ENCODE measurements at regions not wholly inside any gene's neighbourhood (a gene's known extent, or its start where the extent isn't known, plus 50 kb on each side); places are given as distances from the start of the nearest gene placed in this dataset.
"Not testable (repeated sequence)": the region's sequence is repeated elsewhere in the genome, so short reads cannot be mapped to it uniquely, and the experiment has no call there.

DNA sequence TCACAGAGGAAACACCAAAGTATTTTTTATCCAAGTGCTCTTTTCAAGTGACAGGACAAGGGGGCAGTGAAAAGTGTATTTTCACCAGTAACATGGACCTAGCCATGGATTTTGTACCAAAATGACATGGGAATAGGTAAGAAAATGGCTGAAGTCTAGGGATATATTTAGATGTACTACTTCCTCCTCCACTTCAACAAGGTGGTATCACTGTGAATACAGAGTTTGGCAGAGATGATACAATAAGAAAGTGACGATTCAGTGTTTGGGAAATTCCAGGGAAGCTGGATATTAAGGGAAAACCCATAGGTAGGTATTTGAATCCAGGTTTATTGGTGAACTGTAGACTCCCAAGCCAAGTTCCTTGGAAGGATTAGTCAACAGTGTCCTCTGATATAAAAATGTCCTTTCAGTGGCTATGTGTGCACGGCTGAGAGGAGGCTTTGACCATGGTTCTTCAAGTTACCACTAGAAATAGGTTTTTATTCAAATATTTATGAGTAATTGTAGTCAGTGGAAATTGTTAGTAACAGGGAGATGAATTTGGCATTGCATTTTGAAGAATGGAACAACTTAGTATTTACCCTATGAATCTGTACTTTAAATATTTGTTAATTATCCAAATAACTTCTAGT lies 356.0 kb upstream of the CITED2 start:
- H3K36me3 Mint-ChIP-seq (ENCODE audit: low read depth): no peaks in the 10 kb centered on the region
- peaks cover 9% of the 10 kb centered on the region for H3K4me1 Mint-ChIP-seq (ENCODE audit: low read depth)
- H3K9me3 Mint-ChIP-seq: peaks cover 2% of the 10 kb centered on the region
- no peaks in the 10 kb centered on the region for H3K27me3 Mint-ChIP-seq
- intact Hi-C loops (cut with micrococcal nuclease): no loop called here
- H3K27ac Mint-ChIP-seq: no peak overlapping the region
- H3K4me3 Mint-ChIP-seq: no peak overlapping the region

GRCh38 chr6:139728876-139729427 lies 354.5 kb upstream of the CITED2 start:
- Mint-ChIP-seq H3K36me3 (ENCODE audit: low read depth) (no peaks in the 10 kb centered on the region), H3K27ac (no peak overlapping the region), H3K9me3 (peaks cover 10% of the 10 kb centered on the region), H3K4me3 (no peak overlapping the region), H3K4me1 (ENCODE audit: low read depth) (peaks cover 9% of the 10 kb centered on the region), H3K27me3 (no peaks in the 10 kb centered on the region)
- intact Hi-C loops (cut with micrococcal nuclease): no loop called here

- intact Hi-C loops (cut with micrococcal nuclease); H3K4me3 Mint-ChIP-seq; H3K4me1 Mint-ChIP-seq (ENCODE audit: low read depth); H3K27me3 Mint-ChIP-seq; H3K36me3 Mint-ChIP-seq (ENCODE audit: low read depth); H3K27ac Mint-ChIP-seq; H3K9me3 Mint-ChIP-seq: not testable (repeated sequence)
Measured at GRCh38 chr6:139726272-139726671, 351.8 kb upstream of the CITED2 start.

GRCh38 chr6:139722530-139722929 lies 348.1 kb upstream of the CITED2 start:
- Mint-ChIP-seq H3K27ac (no peak overlapping the region), H3K9me3 (peaks cover 19% of the 10 kb centered on the region), H3K4me1 (ENCODE audit: low read depth) (no peaks in the 10 kb centered on the region), H3K4me3 (no peak overlapping the region), H3K36me3 (ENCODE audit: low read depth) (peaks cover 6% of the 10 kb centered on the region), H3K27me3 (no peaks in the 10 kb centered on the region)
- intact Hi-C loops (cut with micrococcal nuclease): no loop called here

- H3K36me3 Mint-ChIP-seq (ENCODE audit: low read depth): peaks cover 6% of the 10 kb centered on the region
- no peak overlapping the region for H3K4me3 Mint-ChIP-seq
- peaks cover 19% of the 10 kb centered on the region for H3K9me3 Mint-ChIP-seq
- no peak overlapping the region for H3K27ac Mint-ChIP-seq
- H3K4me1 Mint-ChIP-seq (ENCODE audit: low read depth): no peaks in the 10 kb centered on the region
- intact Hi-C loops (cut with micrococcal nuclease): no loop called here
- no peaks in the 10 kb centered on the region for H3K27me3 Mint-ChIP-seq
Measured at GRCh38 chr6:139721954-139722353, 347.5 kb upstream of the CITED2 start.

DNA sequence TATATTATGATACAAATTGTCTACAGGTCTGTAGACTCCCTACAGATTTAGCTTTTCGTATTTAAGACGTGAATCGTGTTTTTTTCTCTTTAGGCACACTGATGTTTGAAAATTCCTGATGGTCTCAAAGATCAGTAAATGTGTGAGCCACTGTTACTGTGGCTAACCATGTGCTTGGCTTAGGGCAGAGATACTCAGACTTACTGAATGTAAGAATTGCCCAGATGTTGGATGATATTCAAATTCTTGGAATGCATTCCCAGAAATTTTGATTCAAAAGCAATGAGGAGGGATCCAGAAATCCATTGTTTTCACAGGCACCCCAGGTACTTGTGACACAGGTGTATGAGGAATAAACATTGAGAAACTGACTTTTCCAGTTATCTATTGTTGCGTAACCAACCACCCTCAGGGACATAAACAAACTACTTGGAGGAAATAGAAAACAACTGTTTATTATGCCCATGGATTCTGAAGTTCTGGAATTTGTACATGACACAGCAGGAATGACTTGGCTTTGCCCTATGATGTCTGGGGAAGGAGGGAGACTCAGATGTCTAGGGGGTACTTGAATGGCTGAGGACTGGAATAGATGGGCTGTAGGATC lies 339.6 kb upstream of the CITED2 start:
- Mint-ChIP-seq H3K27ac (no peak overlapping the region), H3K4me1 (ENCODE audit: low read depth) (peaks cover 14% of the 10 kb centered on the region), H3K4me3 (no peak overlapping the region), H3K9me3 (no peaks in the 10 kb centered on the region), H3K27me3 (no peaks in the 10 kb centered on the region), H3K36me3 (ENCODE audit: low read depth) (no peaks in the 10 kb centered on the region)
- intact Hi-C loops (cut with micrococcal nuclease): no loop called here

DNA sequence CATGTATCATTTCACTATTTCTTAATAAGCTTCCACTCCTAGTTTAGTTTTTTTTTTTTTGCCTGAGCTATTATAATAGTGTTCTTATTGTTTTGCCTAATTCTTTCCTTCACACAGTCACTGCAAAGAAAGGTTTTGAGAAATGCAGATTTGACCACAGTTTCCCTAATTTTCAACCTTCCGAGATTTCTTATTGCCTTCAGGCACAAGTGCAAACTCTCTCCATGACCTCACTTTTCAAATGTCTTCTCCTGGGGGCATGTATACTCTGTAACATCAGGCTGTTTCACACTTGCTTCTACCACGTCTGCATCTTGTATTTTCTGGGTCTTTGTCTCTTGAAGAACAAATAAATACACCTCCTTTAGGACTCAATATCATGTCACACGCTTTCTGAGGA lies 339.0 kb upstream of the CITED2 start:
- H3K27me3 Mint-ChIP-seq: no peaks in the 10 kb centered on the region
- H3K27ac Mint-ChIP-seq: no peak overlapping the region
- H3K4me3 Mint-ChIP-seq: no peak overlapping the region
- no peaks in the 10 kb centered on the region for H3K36me3 Mint-ChIP-seq (ENCODE audit: low read depth)
- no peaks in the 10 kb centered on the region for H3K9me3 Mint-ChIP-seq
- intact Hi-C loops (cut with micrococcal nuclease): no loop called here
- H3K4me1 Mint-ChIP-seq (ENCODE audit: low read depth): peaks cover 14% of the 10 kb centered on the region

DNA sequence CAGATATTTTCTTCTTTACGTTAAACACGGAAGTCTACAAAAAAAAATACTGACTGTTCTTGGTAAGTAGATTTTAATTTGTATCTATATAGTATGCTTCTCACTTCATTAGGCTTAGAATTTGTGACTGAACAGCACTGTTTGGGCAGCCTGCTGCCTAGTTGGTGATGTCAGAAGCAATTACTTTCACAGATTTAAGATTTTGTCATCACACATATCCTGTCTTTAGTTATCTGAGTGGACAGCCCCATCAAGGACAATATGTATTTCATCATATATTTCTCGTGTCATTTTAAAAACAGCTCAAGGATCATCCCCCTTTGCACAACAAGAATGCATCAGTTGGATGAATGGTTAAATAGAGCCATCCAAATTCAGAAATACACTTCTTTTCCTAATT lies 338.4 kb upstream of the CITED2 start:
- no peaks in the 10 kb centered on the region for H3K27me3 Mint-ChIP-seq
- intact Hi-C loops (cut with micrococcal nuclease): no loop called here
- H3K27ac Mint-ChIP-seq: no peak overlapping the region
- no peaks in the 10 kb centered on the region for H3K36me3 Mint-ChIP-seq (ENCODE audit: low read depth)
- H3K4me1 Mint-ChIP-seq (ENCODE audit: low read depth): peaks cover 14% of the 10 kb centered on the region
- H3K4me3 Mint-ChIP-seq: no peak overlapping the region
- no peaks in the 10 kb centered on the region for H3K9me3 Mint-ChIP-seq

- Mint-ChIP-seq H3K9me3 (no peaks in the 10 kb centered on the region), H3K27me3 (no peaks in the 10 kb centered on the region), H3K4me3 (no peak overlapping the region), H3K36me3 (ENCODE audit: low read depth) (no peaks in the 10 kb centered on the region), H3K4me1 (ENCODE audit: low read depth) (peaks cover 14% of the 10 kb centered on the region), H3K27ac (no peak overlapping the region)
- intact Hi-C loops (cut with micrococcal nuclease): no loop called here
Measured at GRCh38 chr6:139711804-139712585, 337.5 kb upstream of the CITED2 start.

DNA sequence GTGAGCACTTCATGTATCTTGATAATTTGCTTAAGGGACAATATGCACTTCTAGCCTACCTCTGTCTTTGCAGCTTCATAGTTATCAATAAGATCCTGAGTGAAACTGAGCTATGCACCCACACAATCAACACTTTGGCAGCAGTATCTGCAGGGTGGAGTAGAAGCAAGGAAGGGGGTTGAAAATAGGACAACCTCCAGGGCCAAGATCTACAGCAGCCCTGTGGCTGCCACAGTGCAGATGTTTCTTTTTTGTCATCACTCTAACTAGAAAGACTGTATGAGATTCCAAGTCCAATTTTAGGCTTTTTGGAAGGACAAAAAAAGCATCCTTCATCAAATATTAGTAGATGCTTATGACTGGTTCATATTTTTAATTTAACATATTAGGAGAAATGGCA lies 336.1 kb upstream of the CITED2 start:
- Mint-ChIP-seq H3K27ac (no peak overlapping the region), H3K9me3 (peaks cover 5% of the 10 kb centered on the region), H3K27me3 (no peaks in the 10 kb centered on the region), H3K36me3 (ENCODE audit: low read depth) (no peaks in the 10 kb centered on the region), H3K4me3 (no peak overlapping the region), H3K4me1 (ENCODE audit: low read depth) (peaks cover 14% of the 10 kb centered on the region)
- intact Hi-C loops (cut with micrococcal nuclease): no loop called here

- H3K27ac Mint-ChIP-seq: no peak overlapping the region
- H3K36me3 Mint-ChIP-seq (ENCODE audit: low read depth): no peaks in the 10 kb centered on the region
- no peaks in the 10 kb centered on the region for H3K27me3 Mint-ChIP-seq
- H3K4me3 Mint-ChIP-seq: no peak overlapping the region
- intact Hi-C loops (cut with micrococcal nuclease): no loop called here
- peaks cover 11% of the 10 kb centered on the region for H3K4me1 Mint-ChIP-seq (ENCODE audit: low read depth)
- peaks cover 15% of the 10 kb centered on the region for H3K9me3 Mint-ChIP-seq
Measured at GRCh38 chr6:139708337-139709199, 334.1 kb upstream of the CITED2 start.

DNA sequence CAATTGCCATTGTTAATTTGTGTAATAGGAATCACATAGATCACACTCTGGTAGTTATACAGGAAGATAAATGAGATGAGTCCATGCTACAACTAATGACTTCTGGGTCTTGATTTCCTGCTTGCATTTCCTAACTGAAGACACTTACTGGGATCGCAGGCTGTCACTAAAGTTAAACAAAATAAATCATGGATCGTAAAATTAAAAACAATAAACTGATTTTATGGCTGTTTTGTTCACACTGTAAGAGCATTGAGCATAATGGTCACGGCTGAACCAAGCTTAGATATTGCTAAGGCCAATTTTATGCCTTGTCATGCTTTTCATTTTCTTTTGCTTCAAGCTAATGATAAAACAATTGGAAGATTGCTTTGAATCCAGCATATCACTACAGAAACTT lies 332.5 kb upstream of the CITED2 start:
- H3K27me3 Mint-ChIP-seq: no peaks in the 10 kb centered on the region
- no peaks in the 10 kb centered on the region for H3K36me3 Mint-ChIP-seq (ENCODE audit: low read depth)
- H3K9me3 Mint-ChIP-seq: peaks cover 28% of the 10 kb centered on the region
- no peak overlapping the region for H3K27ac Mint-ChIP-seq
- H3K4me3 Mint-ChIP-seq: no peak overlapping the region
- peaks cover 14% of the 10 kb centered on the region for H3K4me1 Mint-ChIP-seq (ENCODE audit: low read depth)
- intact Hi-C loops (cut with micrococcal nuclease): no loop called here

DNA sequence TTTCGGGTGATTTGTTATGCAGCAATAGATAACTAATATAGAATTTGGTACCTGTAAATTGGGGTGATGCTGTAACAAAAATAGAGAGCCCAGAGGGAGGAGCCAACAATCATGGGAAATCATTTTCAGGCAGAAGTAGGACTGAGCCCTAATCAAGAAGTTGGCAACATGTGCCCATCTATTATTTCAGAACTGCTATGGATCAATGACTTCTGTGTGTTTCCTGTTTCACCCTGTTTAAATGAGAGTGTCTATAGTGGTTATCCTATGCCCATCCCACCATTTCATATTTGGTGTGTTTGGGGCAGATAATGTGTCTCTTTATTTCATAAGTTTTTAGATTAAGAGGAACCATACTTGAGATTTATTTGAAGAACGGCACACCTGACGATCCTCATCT lies 330.8 kb upstream of the CITED2 start:
- Mint-ChIP-seq H3K36me3 (ENCODE audit: low read depth) (no peaks in the 10 kb centered on the region), H3K27me3 (no peaks in the 10 kb centered on the region), H3K9me3 (peaks cover 42% of the 10 kb centered on the region)

DNA sequence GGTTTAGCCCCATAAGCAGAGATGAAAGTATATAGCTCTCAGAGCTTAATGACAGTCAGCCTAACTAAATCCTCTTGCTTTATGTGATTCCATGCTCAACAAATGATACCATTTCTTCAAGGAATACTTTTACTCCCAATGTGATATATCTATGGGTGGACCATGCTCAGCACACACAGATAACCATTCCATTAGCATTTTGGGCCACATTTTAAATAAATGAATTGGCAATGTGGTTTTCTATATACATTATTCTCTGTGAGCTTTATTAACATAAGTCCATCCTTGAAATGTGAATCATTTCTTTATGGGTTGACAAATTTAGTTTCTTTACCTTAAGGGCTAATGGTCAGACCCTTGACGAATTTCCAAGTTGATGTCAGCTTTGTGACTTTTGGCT lies 329.3 kb upstream of the CITED2 start:
- intact Hi-C loops (cut with micrococcal nuclease): no loop called here
- H3K27ac Mint-ChIP-seq: no peak overlapping the region
- H3K4me3 Mint-ChIP-seq: no peak overlapping the region
- no peaks in the 10 kb centered on the region for H3K27me3 Mint-ChIP-seq
- peaks cover 43% of the 10 kb centered on the region for H3K9me3 Mint-ChIP-seq
- no peaks in the 10 kb centered on the region for H3K36me3 Mint-ChIP-seq (ENCODE audit: low read depth)
- peaks cover 10% of the 10 kb centered on the region for H3K4me1 Mint-ChIP-seq (ENCODE audit: low read depth)

More for the DNA sequence above, 330.8 kb upstream of the CITED2 start:
- no peak overlapping the region for H3K4me3 Mint-ChIP-seq
- H3K4me1 Mint-ChIP-seq (ENCODE audit: low read depth): peaks cover 10% of the 10 kb centered on the region
- no peak overlapping the region for H3K27ac Mint-ChIP-seq
- intact Hi-C loops (cut with micrococcal nuclease): no loop called here

Measured in dendritic cell treated with granulocyte-macrophage colony-stimulating factor and Interleukin-4, amounts not matched to agents 40 ng/mL and 50 ng/mL, for 4 days (primary cell).